ENCODE measurements at regions not wholly inside any gene's neighbourhood (a gene's known extent, or its start where the extent isn't known, plus 50 kb on each side); places are given as distances from the start of the nearest gene placed in this dataset.
"Not testable (repeated sequence)": the region's sequence is repeated elsewhere in the genome, so short reads cannot be mapped to it uniquely, and the experiment has no call there.

- TF ChIP-seq, protein P1, sequence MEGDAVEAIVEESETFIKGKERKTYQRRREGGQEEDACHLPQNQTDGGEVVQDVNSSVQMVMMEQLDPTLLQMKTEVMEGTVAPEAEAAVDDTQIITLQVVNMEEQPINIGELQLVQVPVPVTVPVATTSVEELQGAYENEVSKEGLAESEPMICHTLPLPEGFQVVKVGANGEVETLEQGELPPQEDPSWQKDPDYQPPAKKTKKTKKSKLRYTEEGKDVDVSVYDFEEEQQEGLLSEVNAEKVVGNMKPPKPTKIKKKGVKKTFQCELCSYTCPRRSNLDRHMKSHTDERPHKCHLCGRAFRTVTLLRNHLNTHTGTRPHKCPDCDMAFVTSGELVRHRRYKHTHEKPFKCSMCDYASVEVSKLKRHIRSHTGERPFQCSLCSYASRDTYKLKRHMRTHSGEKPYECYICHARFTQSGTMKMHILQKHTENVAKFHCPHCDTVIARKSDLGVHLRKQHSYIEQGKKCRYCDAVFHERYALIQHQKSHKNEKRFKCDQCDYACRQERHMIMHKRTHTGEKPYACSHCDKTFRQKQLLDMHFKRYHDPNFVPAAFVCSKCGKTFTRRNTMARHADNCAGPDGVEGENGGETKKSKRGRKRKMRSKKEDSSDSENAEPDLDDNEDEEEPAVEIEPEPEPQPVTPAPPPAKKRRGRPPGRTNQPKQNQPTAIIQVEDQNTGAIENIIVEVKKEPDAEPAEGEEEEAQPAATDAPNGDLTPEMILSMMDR (IDR thresholded peaks at IDR 0.05; ENCODE audit: insufficient read depth, low read depth, low read length): not testable (repeated sequence)
- not testable (repeated sequence) for TF ChIP-seq EZH2 (IDR thresholded peaks at IDR 0.05; ENCODE audit: insufficient read depth, low read length)
Measured at GRCh38 chr6:157752879-157753278, 70.2 kb upstream of the SNX9 start.

Data from astrocyte (in vitro differentiated cells and primary cell).